Trophoblast cell (in vitro differentiated cells and primary cell): ENCODE measurements at regions not wholly inside any gene's neighbourhood (a gene's known extent, or its start where the extent isn't known, plus 50 kb on each side); places are given as distances from the start of the nearest gene placed in this dataset.

Experiments
- DNase-seq, 2 donors: peaks; one replicate each; pipeline ENCODE4 v3.0.0-alpha.2; 2016
- H2AFZ ChIP-seq: 2 replicates; pipeline ENCODE4 v1.6.1; 2013; ENCODE audit warnings: low read length, moderate library complexity, mild to moderate bottlenecking; ENCODE audit not compliant: insufficient read depth, poor library complexity
- H2AK5ac ChIP-seq: 2 replicates; pipeline ENCODE4 v1.6.1; 2013; ENCODE audit warnings: mild to moderate bottlenecking, low read length
- H2BK120ac ChIP-seq: 2 replicates; pipeline ENCODE4 v1.6.1; 2013; ENCODE audit warnings: low read length, mild to moderate bottlenecking, moderate library complexity; ENCODE audit not compliant: insufficient read depth, poor library complexity
- H2BK12ac ChIP-seq: 2 replicates; pipeline ENCODE4 v1.6.1; 2013; ENCODE audit warnings: mild to moderate bottlenecking, low read length, moderate library complexity
- H2BK5ac ChIP-seq: 2 replicates; pipeline ENCODE4 v1.6.1; 2013; ENCODE audit warnings: low read length, low read depth, moderate library complexity, mild to moderate bottlenecking; ENCODE audit not compliant: poor library complexity
- H3K14ac ChIP-seq: 2 replicates; pipeline ENCODE4 v1.6.1; 2013; ENCODE audit warnings: mild to moderate bottlenecking, low read length
- H3K18ac ChIP-seq: 2 replicates; pipeline ENCODE4 v1.6.1; 2013; ENCODE audit warnings: mild to moderate bottlenecking, low read length
- H3K23ac ChIP-seq: 2 replicates; pipeline ENCODE4 v1.6.1; 2013; ENCODE audit warnings: low read length
- H3K27ac ChIP-seq: 2 replicates; pipeline ENCODE4 v1.5.1; 2013; ENCODE audit warnings: low read depth, mild to moderate bottlenecking, inconsistent platforms, low read length, moderate library complexity
- H3K27me3 ChIP-seq: 2 replicates; pipeline ENCODE4 v1.6.1; 2013; ENCODE audit warnings: inconsistent platforms, mild to moderate bottlenecking, low read length, moderate library complexity; ENCODE audit not compliant: insufficient read depth
- H3K36me3 ChIP-seq, 2 experiments: 1 replicate in 1 of 2; 2 replicates in 1 of 2; pipeline ENCODE4 v1.6.1; 2013; ENCODE audit warnings: low read length in 2 of 2, mild to moderate bottlenecking in 2 of 2, moderate library complexity in 1 of 2; ENCODE audit not compliant: insufficient read depth in 2 of 2, control insufficient read depth in 1 of 2
- H3K4ac ChIP-seq: 2 replicates; pipeline ENCODE4 v1.6.1; 2013; ENCODE audit warnings: low read depth, mild to moderate bottlenecking, low read length, moderate library complexity
- H3K4me1 ChIP-seq, 2 experiments: 1 replicate in 1 of 2; 2 replicates in 1 of 2; pipeline ENCODE4 v1.6.1; 2013; ENCODE audit warnings: low read length in 2 of 2, mild to moderate bottlenecking in 2 of 2, moderate library complexity in 1 of 2; ENCODE audit not compliant: insufficient read depth in 2 of 2, control insufficient read depth in 1 of 2
- H3K4me2 ChIP-seq: 2 replicates; pipeline ENCODE4 v1.6.1; 2013; ENCODE audit warnings: inconsistent platforms, mild to moderate bottlenecking, low read length, moderate library complexity
- H3K4me3 ChIP-seq: 2 replicates; pipeline ENCODE4 v1.5.1; 2013; ENCODE audit warnings: mild to moderate bottlenecking, low read depth, low read length, inconsistent platforms
- H3K79me1 ChIP-seq: one replicate; pipeline ENCODE4 v1.6.1; 2013; ENCODE audit warnings: low read length
- H3K79me2 ChIP-seq: 2 replicates; pipeline ENCODE4 v1.6.1; 2013; ENCODE audit warnings: low read length, mild to moderate bottlenecking; ENCODE audit not compliant: control insufficient read depth, insufficient read depth, poor library complexity
- H3K9ac ChIP-seq: 2 replicates; pipeline ENCODE4 v1.6.1; 2013; ENCODE audit warnings: mild to moderate bottlenecking, low read length
- H3K9me3 ChIP-seq: 2 replicates; pipeline ENCODE4 v1.6.1; 2013; ENCODE audit warnings: low read depth, mild to moderate bottlenecking, control low read depth, inconsistent platforms, low read length; ENCODE audit not compliant: insufficient read depth
- H4K12ac ChIP-seq: 2 replicates; pipeline ENCODE4 v1.6.1; 2013; ENCODE audit warnings: low read depth, mild to moderate bottlenecking, low read length, moderate library complexity
- H4K8ac ChIP-seq: 2 replicates; pipeline ENCODE4 v1.6.1; 2013; ENCODE audit warnings: low read depth, mild to moderate bottlenecking, low read length, moderate library complexity
- H4K91ac ChIP-seq: one replicate; pipeline ENCODE4 v1.6.1; 2013; ENCODE audit warnings: low read depth, mild to moderate bottlenecking, low read length, moderate library complexity
- WGBS: extraction: QIAGEN DNeasy Blood & Tissue Kit; methylation state at CpG from one replicate; pipeline ENCODE4 v1.1.7; 2013; ENCODE audit warnings: missing lambda C conversion rate; ENCODE audit not compliant: insufficient read length, insufficient coverage; ENCODE audit errors: extremely low coverage; 5-methylcytosine and 5-hydroxymethylcytosine counted together

GRCh38 chr5:135662683-135663082 is 83.9 kb upstream of the CXCL14 start:
- Histone ChIP-seq H4K91ac (no peak overlapping the region), H4K12ac (no peak overlapping the region), H2BK12ac (no peak overlapping the region), H3K36me3 (no peaks in the 10 kb centered on the region), H3K9me3 (peaks cover 2% of the 10 kb centered on the region), H3K23ac (no peak overlapping the region), H3K4me2 (no peak overlapping the region), H3K79me2 (no peaks in the 10 kb centered on the region), H3K4ac (no peak overlapping the region), H3K27ac (no peak overlapping the region), H3K4me1 (no peaks in the 10 kb centered on the region), H3K27me3 (no peaks in the 10 kb centered on the region), H3K9ac (no peak overlapping the region), H2BK120ac (no peak overlapping the region), H4K8ac (no peak overlapping the region), H3K4me3 (no peak overlapping the region), H3K79me1 (no peaks in the 10 kb centered on the region), H3K18ac (no peak overlapping the region), H2AFZ (no peak overlapping the region), H2AK5ac (no peak overlapping the region), H3K14ac (no peak overlapping the region), H2BK5ac (no peak overlapping the region)
- no peak for DNase-seq
- WGBS: no CpG with 5 or more reads among the region's 3 CpGs

- no peak overlapping the region for H3K18ac ChIP-seq
- H3K4me1 ChIP-seq: no peaks in the 10 kb centered on the region
- H3K14ac ChIP-seq: no peak overlapping the region
- no peak overlapping the region for H3K4me3 ChIP-seq
- H3K79me2 ChIP-seq: no peaks in the 10 kb centered on the region
- no peak overlapping the region for H4K8ac ChIP-seq
- WGBS: no CpG with 5 or more reads among the region's 3 CpGs
- H2BK120ac ChIP-seq: no peak overlapping the region
- H4K91ac ChIP-seq: no peak overlapping the region
- no peak overlapping the region for H2AK5ac ChIP-seq
- H3K4me2 ChIP-seq: no peak overlapping the region
- no peak overlapping the region for H2BK5ac ChIP-seq
- no peak overlapping the region for H4K12ac ChIP-seq
- no peak overlapping the region for H3K4ac ChIP-seq
- H2BK12ac ChIP-seq: no peak overlapping the region
- H3K9ac ChIP-seq: no peak overlapping the region
- DNase-seq: no peak
- H3K27me3 ChIP-seq: no peaks in the 10 kb centered on the region
- no peak overlapping the region for H3K23ac ChIP-seq
- H3K9me3 ChIP-seq: peaks cover 3% of the 10 kb centered on the region
- H3K79me1 ChIP-seq: no peaks in the 10 kb centered on the region
- no peaks in the 10 kb centered on the region for H3K36me3 ChIP-seq
- H2AFZ ChIP-seq: no peak overlapping the region
- H3K27ac ChIP-seq: no peak overlapping the region
These were observed 83.3 kb upstream of the CXCL14 start for GRCh38 chr5:135662061-135662481.

- no peak overlapping the region for H3K23ac ChIP-seq
- no peak overlapping the region for H3K27ac ChIP-seq
- H3K4me3 ChIP-seq: no peak overlapping the region
- WGBS: no CpG with 5 or more reads among the region's 3 CpGs
- no peak overlapping the region for H3K9ac ChIP-seq
- no peaks in the 10 kb centered on the region for H3K79me2 ChIP-seq
- no peak overlapping the region for H2AK5ac ChIP-seq
- no peak overlapping the region for H2BK12ac ChIP-seq
- no peaks in the 10 kb centered on the region for H3K36me3 ChIP-seq
- no peak overlapping the region for H3K4ac ChIP-seq
- DNase-seq: no peak
- H3K4me1 ChIP-seq: no peaks in the 10 kb centered on the region
- no peaks in the 10 kb centered on the region for H3K27me3 ChIP-seq
- H3K18ac ChIP-seq: no peak overlapping the region
- H3K14ac ChIP-seq: no peak overlapping the region
- no peak overlapping the region for H4K8ac ChIP-seq
- H3K9me3 ChIP-seq: peaks cover 3% of the 10 kb centered on the region
- no peak overlapping the region for H4K12ac ChIP-seq
- H3K79me1 ChIP-seq: no peaks in the 10 kb centered on the region
- H3K4me2 ChIP-seq: no peak overlapping the region
- H2AFZ ChIP-seq: no peak overlapping the region
- H2BK5ac ChIP-seq: no peak overlapping the region
- H4K91ac ChIP-seq: no peak overlapping the region
- no peak overlapping the region for H2BK120ac ChIP-seq
These were observed 82.2 kb upstream of the CXCL14 start for GRCh38 chr5:135660826-135661575.

GRCh38 chr5:135657536-135658305 is 78.9 kb upstream of the CXCL14 start:
- H3K4me1 ChIP-seq: no peaks in the 10 kb centered on the region
- WGBS: no CpG with 5 or more reads among the region's 3 CpGs
- H4K91ac ChIP-seq: no peak overlapping the region
- H3K23ac ChIP-seq: no peak overlapping the region
- no peaks in the 10 kb centered on the region for H3K27me3 ChIP-seq
- no peak overlapping the region for H3K4me2 ChIP-seq
- no peak overlapping the region for H3K4me3 ChIP-seq
- no peak overlapping the region for H4K12ac ChIP-seq
- H3K79me1 ChIP-seq: no peaks in the 10 kb centered on the region
- H3K4ac ChIP-seq: no peak overlapping the region
- no peak for DNase-seq
- H2BK12ac ChIP-seq: no peak overlapping the region
- H3K9me3 ChIP-seq: peaks cover 3% of the 10 kb centered on the region
- H3K18ac ChIP-seq: no peak overlapping the region
- no peak overlapping the region for H3K9ac ChIP-seq
- no peak overlapping the region for H4K8ac ChIP-seq
- H3K14ac ChIP-seq: no peak overlapping the region
- H3K79me2 ChIP-seq: no peaks in the 10 kb centered on the region
- no peaks in the 10 kb centered on the region for H3K36me3 ChIP-seq
- H2BK120ac ChIP-seq: no peak overlapping the region
- H2AFZ ChIP-seq: no peak overlapping the region
- H3K27ac ChIP-seq: no peak overlapping the region
- H2AK5ac ChIP-seq: no peak overlapping the region
- no peak overlapping the region for H2BK5ac ChIP-seq
